K562 (cell line): ENCODE measurements at regions not wholly inside any gene's neighbourhood (a gene's known extent, or its start where the extent isn't known, plus 50 kb on each side); places are given as distances from the start of the nearest gene placed in this dataset.

ENCODE experiments used
- ATAC-seq: fragments of 200-7000 bp; cut with Tn5 transposase; 3 replicates; pipeline ENCODE4 v1.9.1; 2020; ENCODE audit warnings: moderate library complexity
- BruUV-seq: library from RNA; stranded (reverse); fragments of 400-500 nt; replicated peaks from 2 replicates; lab custom pipeline; 2021; lab: Mats Ljungman, UMichigan
- CTCF ChIA-PET: fragments of 300-600 bp; formaldehyde crosslinking; extraction: SDS; loops from one replicate; lab custom pipeline; 2021; ENCODE audit warnings: low intra/inter-chr PET ratio; lab: Yijun Ruan, JAX
- POLR2A ChIA-PET: fragments of 300-600, 350-650 bp; sonication (Branson Sonifier 250); formaldehyde crosslinking; extraction: SDS; loops from one replicate; lab custom pipeline; 2021; ENCODE audit warnings: antibody characterized with exemption, inconsistent platforms; lab: Yijun Ruan, JAX
- DNase-seq, 4 experiments: peaks; one replicate each; pipeline versions ENCODE4 v3.0.0 to v3.0.0-alpha.2; 2011 to 2018; ENCODE audit warnings: low spot score in 3 of 4, mixed read lengths in 3 of 4; ENCODE audit errors: extremely low read depth in 1 of 4
- FAIRE-seq: peaks from 2 replicates; lab custom pipeline; 2011; peaks lifted over from hg19 to GRCh38; lab: Jason Lieb, UNC
- H2AFZ ChIP-seq: 2 replicates; pipeline ENCODE4 v1.6.0; 2011; ENCODE audit warnings: low read depth, low read length, control low read depth, inconsistent platforms
- H3K27ac ChIP-seq: fragments of 200-600 bp; 3 replicates; pipeline ENCODE4 v1.8.0; 2011; ENCODE audit warnings: low read depth, mild to moderate bottlenecking, control low read depth, inconsistent platforms, low read length, moderate library complexity, mixed read lengths; ENCODE audit errors: extremely low read depth
- H3K27me3 ChIP-seq, 2 experiments: fragments of 300-600 bp in 1 of 2; 2 replicates in 1 of 2; 3 replicates in 1 of 2; pipeline versions ENCODE4 v1.6.0 to v1.8.0; 2011; ENCODE audit warnings: inconsistent platforms in 2 of 2, low read length in 2 of 2, mild to moderate bottlenecking in 1 of 2, mixed read lengths in 1 of 2, moderate library complexity in 1 of 2; ENCODE audit not compliant: control insufficient read depth in 2 of 2, insufficient read depth in 2 of 2
- H3K36me3 ChIP-seq: fragments of 300-600 bp; 3 replicates; pipeline ENCODE4 v1.8.0; 2011; ENCODE audit warnings: mild to moderate bottlenecking, low read length, inconsistent platforms; ENCODE audit not compliant: control insufficient read depth, insufficient read depth
- H3K4me1 ChIP-seq, 2 experiments: fragments of 200-600 bp in 1 of 2; replicated peaks in 1 of 2; 2 replicates in 1 of 2; 3 replicates in 1 of 2; pipeline versions ENCODE4 v1.5.1 to v1.8.0; 2011; ENCODE audit warnings: inconsistent platforms in 2 of 2, low read length in 2 of 2, mild to moderate bottlenecking in 1 of 2, mixed read lengths in 1 of 2, moderate library complexity in 1 of 2; ENCODE audit not compliant: control insufficient read depth in 2 of 2, insufficient read depth in 2 of 2
- H3K4me2 ChIP-seq: 2 replicates; pipeline ENCODE4 v1.6.1; 2011; ENCODE audit warnings: low read length, control low read depth, inconsistent platforms, mixed read lengths; ENCODE audit not compliant: insufficient read depth
- H3K4me3 ChIP-seq: fragments of 200-600 bp; sonication (generic), shearing (Covaris generic); 2 replicates; pipeline ENCODE4 v1.5.1; 2016; ENCODE audit warnings: control low read depth, inconsistent platforms
- H3K79me2 ChIP-seq: fragments of 200-600 bp; 3 replicates; pipeline ENCODE4 v1.8.0; 2011; ENCODE audit warnings: low read length, inconsistent platforms; ENCODE audit not compliant: control insufficient read depth, insufficient read depth
- H3K9ac ChIP-seq, 2 experiments: 2 replicates each; pipeline versions ENCODE4 v1.6.0 to v1.6.1; 2011; ENCODE audit warnings: low read depth in 2 of 2, low read length in 2 of 2, control low read depth in 1 of 2, inconsistent platforms in 1 of 2, mild to moderate bottlenecking in 1 of 2, mixed read lengths in 1 of 2; ENCODE audit not compliant: insufficient read depth in 1 of 2
- H3K9me1 ChIP-seq: one replicate; pipeline ENCODE4 v1.6.0; 2011; ENCODE audit warnings: inconsistent platforms, mild to moderate bottlenecking, low read length, moderate library complexity; ENCODE audit not compliant: control insufficient read depth, insufficient read depth
- H3K9me3 ChIP-seq: replicated peaks from 2 replicates; pipeline ENCODE4 v1.5.1; 2011; ENCODE audit warnings: low read depth, low read length, inconsistent platforms; ENCODE audit not compliant: control insufficient read depth, insufficient read depth
- H4K20me1 ChIP-seq: replicated peaks from 2 replicates; pipeline ENCODE4 v1.6.1; 2011; ENCODE audit warnings: low read length, inconsistent platforms, mixed read lengths; ENCODE audit not compliant: control insufficient read depth, insufficient read depth
- CEBPG ChIP-seq, 3 experiments: fragments of 200-800 bp in 1 of 3; sonication (Bioruptor generic) in 1 of 3; sonication (generic) in 1 of 3; formaldehyde crosslinking in 1 of 3; IDR thresholded peaks in 2 of 3; conservative IDR thresholded peaks in 1 of 3; 2 replicates each; pipeline versions ENCODE4 v1.6.1 to v1.8.0; 2016 to 2022; ENCODE audit warnings: missing compliant biosample characterization in 2 of 3, missing genetic modification characterization in 2 of 3, mild to moderate bottlenecking in 1 of 3, missing genetic modification reagents in 1 of 3
- GABPB2 ChIP-seq: fragments of 250-450 bp; sonication (Bioruptor Pico); conservative IDR thresholded peaks from 2 replicates; pipeline ENCODE4 v1.5.1; 2021; ENCODE audit warnings: mild to moderate bottlenecking
- HIVEP1 ChIP-seq: fragments of 250-450 bp; sonication (Bioruptor Pico); IDR thresholded peaks from 2 replicates; pipeline ENCODE4 v1.4.0; 2020; ENCODE audit warnings: mild to moderate bottlenecking
- MECOM ChIP-seq: fragments of 250-450 bp; sonication (Bioruptor Pico); IDR thresholded peaks from 2 replicates; pipeline ENCODE4 v1.8.0; 2022; ENCODE audit warnings: inconsistent platforms
- NFRKB ChIP-seq: fragments of 450-650 bp; IDR thresholded peaks from 2 replicates; pipeline ENCODE4 v1.6.1; 2016; ENCODE audit warnings: low read depth
- RBM15 ChIP-seq: fragments of 200-400 bp; formaldehyde crosslinking; IDR thresholded peaks from 2 replicates; pipeline ENCODE4 v1.6.1; 2018; ENCODE audit warnings: mild to moderate bottlenecking, low read length, moderate library complexity; ENCODE audit not compliant: insufficient read depth
- RREB1 ChIP-seq: fragments of 250-450 bp; sonication (Bioruptor Pico); IDR thresholded peaks from 2 replicates; pipeline ENCODE4 v1.4.0; 2020
- WHSC1 ChIP-seq: IDR thresholded peaks from one replicate; pipeline ENCODE4 v1.6.1; 2012; ENCODE audit warnings: low read length, control low read depth, inconsistent platforms
- ZBTB1 ChIP-seq: sonication (generic); formaldehyde crosslinking; IDR thresholded peaks from 2 replicates; pipeline ENCODE4 v1.8.1; 2023; ENCODE audit warnings: missing genetic modification reagents, low read depth, mild to moderate bottlenecking, borderline replicate concordance
- ZKSCAN3 ChIP-seq: fragments of 250-450 bp; sonication (Bioruptor Pico); IDR thresholded peaks from 2 replicates; pipeline ENCODE4 v1.4.0; 2020
- ZNF124 ChIP-seq: sonication (generic); formaldehyde crosslinking; IDR thresholded peaks from 2 replicates; pipeline ENCODE4 v1.8.1; 2022; ENCODE audit warnings: missing genetic modification reagents
- ZNF766 ChIP-seq: fragments of 200-800 bp; sonication (Bioruptor generic); conservative IDR thresholded peaks from 2 replicates; pipeline ENCODE4 v1.6.1; 2016; ENCODE audit warnings: missing genetic modification characterization, missing compliant biosample characterization
- WGBS: fragments of 100-300 bp; shearing (Covaris generic); methylation state at CpG from one replicate; pipeline ENCODE4 v1.1.6; 2016; ENCODE audit warnings: low coverage, mixed read lengths; ENCODE audit not compliant: insufficient coverage; ENCODE audit errors: missing lambda C conversion rate; 5-methylcytosine and 5-hydroxymethylcytosine counted together
- in situ Hi-C: fragments of 300-500 bp; cut with MboI; formaldehyde crosslinking; loops from 4 replicates; pipeline ENCODE4 v1.15.0; 2018; ENCODE audit warnings: inconsistent platforms, mixed read lengths
- intact Hi-C: fragments of 100-400 bp; cut with micrococcal nuclease; formaldehyde crosslinking; loops from 2 replicates; pipeline ENCODE4 v1.14.2; 2022
- TF ChIP-seq, protein P1 (sequence below): fragments of 250-450 bp; sonication (Bioruptor Pico); IDR thresholded peaks from 2 replicates; pipeline ENCODE4 v1.8.0; 2021; ENCODE audit warnings: borderline replicate concordance, mild to moderate bottlenecking, moderate library complexity; ENCODE audit not compliant: poor library complexity, severe bottlenecking
- TF ChIP-seq, protein P2 (sequence below): sonication (generic); formaldehyde crosslinking; IDR thresholded peaks from 2 replicates; pipeline ENCODE4 v1.8.1; 2023; ENCODE audit warnings: mild to moderate bottlenecking, missing genetic modification reagents
- TF ChIP-seq, protein P3 (sequence below): fragments of 250-450 bp; sonication (Bioruptor Pico); IDR thresholded peaks from 2 replicates; pipeline ENCODE4 v1.4.0; 2020; ENCODE audit warnings: mild to moderate bottlenecking, moderate library complexity

DNA sequence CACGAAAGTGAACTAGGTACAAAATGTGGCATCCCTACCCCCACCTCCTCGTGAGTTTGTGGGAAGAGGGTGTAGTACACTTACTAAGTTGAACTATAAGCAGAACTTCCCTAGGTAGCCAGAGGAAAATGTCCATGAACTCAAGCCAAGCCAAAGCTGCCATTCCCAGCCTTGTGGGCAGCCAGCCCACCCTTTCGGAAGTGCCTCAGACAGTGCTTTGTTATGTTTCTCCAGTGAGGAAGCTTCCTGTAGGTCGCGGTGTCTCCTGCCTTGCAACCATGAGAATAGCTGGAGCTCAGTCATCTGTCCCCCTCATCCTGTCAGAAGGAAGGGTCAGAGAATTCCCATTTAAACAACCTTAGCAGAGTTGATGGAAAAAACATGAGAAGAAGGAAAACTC, 266.9 kb downstream of the DUSP6 start:
- DNase-seq = no peak
- TF ChIP-seq, protein P1, sequence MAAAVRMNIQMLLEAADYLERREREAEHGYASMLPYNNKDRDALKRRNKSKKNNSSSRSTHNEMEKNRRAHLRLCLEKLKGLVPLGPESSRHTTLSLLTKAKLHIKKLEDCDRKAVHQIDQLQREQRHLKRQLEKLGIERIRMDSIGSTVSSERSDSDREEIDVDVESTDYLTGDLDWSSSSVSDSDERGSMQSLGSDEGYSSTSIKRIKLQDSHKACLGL (CRISPR knock-in tag) = no peak
- TF ChIP-seq MECOM (CRISPR knock-in tag) = no peak
- TF ChIP-seq ZNF766 (CRISPR knock-in tag) = no peak
- no peak for TF ChIP-seq ZNF124 (CRISPR knock-in tag)
- TF ChIP-seq WHSC1 = no peak
- TF ChIP-seq, protein P2, sequence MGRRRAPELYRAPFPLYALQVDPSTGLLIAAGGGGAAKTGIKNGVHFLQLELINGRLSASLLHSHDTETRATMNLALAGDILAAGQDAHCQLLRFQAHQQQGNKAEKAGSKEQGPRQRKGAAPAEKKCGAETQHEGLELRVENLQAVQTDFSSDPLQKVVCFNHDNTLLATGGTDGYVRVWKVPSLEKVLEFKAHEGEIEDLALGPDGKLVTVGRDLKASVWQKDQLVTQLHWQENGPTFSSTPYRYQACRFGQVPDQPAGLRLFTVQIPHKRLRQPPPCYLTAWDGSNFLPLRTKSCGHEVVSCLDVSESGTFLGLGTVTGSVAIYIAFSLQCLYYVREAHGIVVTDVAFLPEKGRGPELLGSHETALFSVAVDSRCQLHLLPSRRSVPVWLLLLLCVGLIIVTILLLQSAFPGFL (CRISPR knock-in tag) = no peak
- no peak for TF ChIP-seq CEBPG (CRISPR knock-in tag; IDR thresholded peaks at IDR 0.05)
- no peak for TF ChIP-seq CEBPG (tag; conservative IDR thresholded peaks at IDR 0.05 in 1 of 2, IDR thresholded peaks at IDR 0.05 in 1 of 2)
- TF ChIP-seq RREB1 = no peak
- TF ChIP-seq ZBTB1 (CRISPR knock-in tag) = no peak
- TF ChIP-seq HIVEP1 = no peak
- no peak for TF ChIP-seq GABPB2
- TF ChIP-seq, protein P3, sequence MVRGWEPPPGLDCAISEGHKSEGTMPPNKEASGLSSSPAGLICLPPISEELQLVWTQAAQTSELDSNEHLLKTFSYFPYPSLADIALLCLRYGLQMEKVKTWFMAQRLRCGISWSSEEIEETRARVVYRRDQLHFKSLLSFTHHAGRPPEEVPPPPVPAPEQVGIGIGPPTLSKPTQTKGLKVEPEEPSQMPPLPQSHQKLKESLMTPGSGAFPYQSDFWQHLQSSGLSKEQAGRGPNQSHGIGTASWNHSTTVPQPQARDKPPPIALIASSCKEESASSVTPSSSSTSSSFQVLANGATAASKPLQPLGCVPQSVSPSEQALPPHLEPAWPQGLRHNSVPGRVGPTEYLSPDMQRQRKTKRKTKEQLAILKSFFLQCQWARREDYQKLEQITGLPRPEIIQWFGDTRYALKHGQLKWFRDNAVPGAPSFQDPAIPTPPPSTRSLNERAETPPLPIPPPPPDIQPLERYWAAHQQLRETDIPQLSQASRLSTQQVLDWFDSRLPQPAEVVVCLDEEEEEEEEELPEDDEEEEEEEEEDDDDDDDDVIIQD (CRISPR knock-in tag) = no peak
- no peak for TF ChIP-seq ZKSCAN3 (CRISPR knock-in tag)
- no peak for TF ChIP-seq RBM15
- no peak for TF ChIP-seq NFRKB

More for the DNA sequence above, 266.9 kb downstream of the DUSP6 start:
- no peaks in the 10 kb centered on the region for H3K27me3 ChIP-seq
- ChIA-PET CTCF (no interaction called here), POLR2A (no interaction called here)
- no TSS peak for BruUV-seq
- H3K79me2 ChIP-seq = no peaks in the 10 kb centered on the region
- H3K4me3 ChIP-seq = no peak overlapping the region
- in situ Hi-C loops = no loop called here
- no peaks in the 10 kb centered on the region for H3K4me1 ChIP-seq
- no peaks in the 10 kb centered on the region for H3K36me3 ChIP-seq
- 5% methylated on average over 5 of the region's 5 CpGs for WGBS
- no peak overlapping the region for H3K9ac ChIP-seq
- FAIRE-seq (no peak), ATAC-seq (no peak)
- H3K9me3 ChIP-seq = no peaks in the 10 kb centered on the region
- no peak overlapping the region for H3K27ac ChIP-seq
- no peaks in the 10 kb centered on the region for H4K20me1 ChIP-seq
- intact Hi-C loops = no loop called here
- H2AFZ ChIP-seq = no peak overlapping the region
- H3K9me1 ChIP-seq = no peaks in the 10 kb centered on the region
- no peak overlapping the region for H3K4me2 ChIP-seq
